ENCODE measurements at regions not wholly inside any gene's neighbourhood (a gene's known extent, or its start where the extent isn't known, plus 50 kb on each side); places are given as distances from the start of the nearest gene placed in this dataset.

DNA sequence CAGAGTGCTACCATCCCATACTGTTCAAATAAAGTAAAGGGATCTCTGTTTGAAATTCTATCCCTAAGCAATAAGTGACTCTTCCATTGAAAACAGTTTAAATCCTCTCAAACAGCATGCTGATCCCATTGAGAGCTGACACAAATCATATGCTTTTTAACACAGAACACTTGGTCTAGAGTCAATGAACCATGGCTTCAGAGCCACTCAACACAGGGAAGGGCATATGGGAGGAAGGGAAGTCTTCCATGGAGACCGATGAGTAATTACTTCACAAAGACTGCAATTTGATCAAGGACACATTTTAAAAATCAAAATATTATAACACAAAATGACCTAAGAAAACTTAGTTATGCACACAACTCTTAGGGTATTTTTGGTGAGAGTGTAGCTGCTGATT lies 1073.0 kb upstream of the MAP3K7 start:
- Histone ChIP-seq H3K4me1 (no peaks in the 10 kb centered on the region), H3K36me3 (no peaks in the 10 kb centered on the region), H3K27ac (no peak overlapping the region), H3K9me3 (no peaks in the 10 kb centered on the region), H3K27me3 (ENCODE audit: low read depth) (no peaks in the 10 kb centered on the region), H3K4me3 (no peak overlapping the region)
- intact Hi-C loops (cut with DNase I), result no loop called here
- DNase-seq, result no peak
- ATAC-seq, result no peak
- no peak for TF ChIP-seq CTCF (IDR thresholded peaks at IDR 0.05)

DNA sequence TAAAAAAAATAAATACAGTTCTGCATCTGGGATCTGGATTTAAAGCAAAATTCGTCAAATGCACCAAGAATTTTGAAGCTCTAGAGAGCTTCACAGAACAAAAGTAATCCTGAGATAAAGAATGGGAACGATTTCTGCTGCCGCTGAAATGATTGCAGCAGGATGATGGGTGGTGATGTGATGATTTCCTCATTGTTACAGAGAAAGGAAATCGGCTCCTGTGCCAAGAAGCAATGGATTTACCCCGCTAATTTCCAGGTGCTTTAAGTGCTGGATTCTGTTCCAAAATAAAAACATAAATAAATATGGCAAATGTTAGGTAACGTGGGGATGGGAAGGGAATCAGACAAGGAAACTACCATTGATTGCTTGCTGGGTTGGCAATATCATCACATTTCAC lies 1067.9 kb upstream of the MAP3K7 start:
- no peak for ATAC-seq
- Histone ChIP-seq H3K36me3 (no peaks in the 10 kb centered on the region), H3K4me1 (no peaks in the 10 kb centered on the region), H3K9me3 (no peaks in the 10 kb centered on the region), H3K27me3 (ENCODE audit: low read depth) (no peaks in the 10 kb centered on the region), H3K4me3 (no peak overlapping the region), H3K27ac (no peak overlapping the region)
- no peak for TF ChIP-seq CTCF (IDR thresholded peaks at IDR 0.05)
- intact Hi-C loops (cut with DNase I), result no loop called here
- DNase-seq, result no peak

GRCh38 chr6:91654357-91654756 lies 1067.5 kb upstream of the MAP3K7 start:
- ATAC-seq, result no peak
- Histone ChIP-seq H3K27ac (no peak overlapping the region), H3K4me1 (no peaks in the 10 kb centered on the region), H3K9me3 (no peaks in the 10 kb centered on the region), H3K27me3 (ENCODE audit: low read depth) (no peaks in the 10 kb centered on the region), H3K4me3 (no peak overlapping the region), H3K36me3 (no peaks in the 10 kb centered on the region)
- intact Hi-C loops (cut with DNase I), result no loop called here
- no peak for TF ChIP-seq CTCF (IDR thresholded peaks at IDR 0.05)
- DNase-seq, result no peak

DNA sequence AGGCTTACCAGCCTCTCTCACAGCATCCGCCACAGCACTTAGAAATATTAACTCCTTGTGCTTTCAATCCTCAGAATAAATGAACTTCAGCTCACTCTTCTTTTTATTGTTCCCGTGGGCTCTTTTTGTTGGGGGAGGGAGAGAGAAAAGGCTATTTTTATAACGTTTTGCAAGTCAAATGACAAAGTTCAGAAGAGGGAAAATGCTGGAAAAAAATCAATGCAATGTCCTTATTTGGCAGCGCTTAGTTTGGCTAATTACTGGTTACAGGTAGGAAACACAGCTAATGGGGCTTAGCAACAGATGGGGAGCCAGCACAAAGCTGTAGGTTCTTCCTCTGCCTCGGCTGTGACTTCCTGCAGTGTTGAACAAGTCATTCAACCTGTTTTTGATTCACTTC lies 1067.0 kb upstream of the MAP3K7 start:
- H3K4me3 ChIP-seq, result no peak overlapping the region
- H3K4me1 ChIP-seq, result no peaks in the 10 kb centered on the region
- no peak for TF ChIP-seq CTCF (IDR thresholded peaks at IDR 0.05)
- no peaks in the 10 kb centered on the region for H3K36me3 ChIP-seq
- H3K27me3 ChIP-seq (ENCODE audit: low read depth), result no peaks in the 10 kb centered on the region
- intact Hi-C loops (cut with DNase I), result no loop called here
- no peak for DNase-seq
- no peak overlapping the region for H3K27ac ChIP-seq
- ATAC-seq, result no peak
- H3K9me3 ChIP-seq, result no peaks in the 10 kb centered on the region

GRCh38 chr6:91653076-91653723 lies 1066.3 kb upstream of the MAP3K7 start:
- H3K36me3 ChIP-seq, result no peaks in the 10 kb centered on the region
- no peaks in the 10 kb centered on the region for H3K9me3 ChIP-seq
- no peak for TF ChIP-seq CTCF (IDR thresholded peaks at IDR 0.05)
- no peak overlapping the region for H3K27ac ChIP-seq
- intact Hi-C loops (cut with DNase I), result no loop called here
- H3K4me1 ChIP-seq, result no peaks in the 10 kb centered on the region
- H3K27me3 ChIP-seq (ENCODE audit: low read depth), result no peaks in the 10 kb centered on the region
- no peak overlapping the region for H3K4me3 ChIP-seq
- no peak for DNase-seq
- ATAC-seq, result no peak

GRCh38 chr6:91646649-91647048 lies 1059.8 kb upstream of the MAP3K7 start:
- H3K9me3 ChIP-seq, result no peaks in the 10 kb centered on the region
- H3K27ac ChIP-seq, result no peak overlapping the region
- no peak overlapping the region for H3K4me3 ChIP-seq
- ATAC-seq (no peak), DNase-seq (no peak)
- TF ChIP-seq CTCF (IDR thresholded peaks at IDR 0.05), result no peak
- intact Hi-C loops (cut with DNase I), result no loop called here
- H3K4me1 ChIP-seq, result no peaks in the 10 kb centered on the region
- H3K36me3 ChIP-seq, result no peaks in the 10 kb centered on the region
- no peaks in the 10 kb centered on the region for H3K27me3 ChIP-seq (ENCODE audit: low read depth)

Data from lower lobe of right lung (tissue), 2 donors.